ENCODE measurements at regions not wholly inside any gene's neighbourhood (a gene's known extent, or its start where the extent isn't known, plus 50 kb on each side); places are given as distances from the start of the nearest gene placed in this dataset.

DNA sequence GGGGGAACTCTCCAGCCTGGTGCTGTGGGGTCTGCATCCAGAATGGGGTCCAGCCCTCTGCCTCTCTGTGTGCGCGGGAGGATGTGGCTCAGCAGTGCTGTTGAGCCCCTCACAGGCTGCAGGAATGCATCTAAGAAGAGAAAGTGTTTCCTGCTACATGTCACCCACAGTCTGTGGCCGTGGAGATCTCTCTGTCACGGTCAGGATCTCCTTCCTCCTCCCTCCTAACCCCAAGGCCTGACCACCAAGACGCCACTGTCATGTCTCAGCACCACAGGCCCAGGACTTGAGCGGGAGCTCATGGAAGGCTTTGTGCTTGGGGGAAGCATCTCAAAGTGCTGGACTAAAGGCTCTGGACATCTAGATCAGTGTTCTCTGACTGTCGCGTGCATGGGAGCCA, 90.1 kb downstream of the SREK1 start:
- in situ Hi-C loops (cut with HindIII; ENCODE audit: low pct_ligation_motif_present, low sequenced_read_pairs): no loop called here
- Histone ChIP-seq H3K27me3 (replicated peaks) (no peaks in the 10 kb centered on the region), H3K4me3 (ENCODE audit: low read depth, low read length) (no peak overlapping the region), H3K27ac (no peak overlapping the region), H3K36me3 (replicated peaks) (no peaks in the 10 kb centered on the region)
- TF ChIP-seq, protein P1, sequence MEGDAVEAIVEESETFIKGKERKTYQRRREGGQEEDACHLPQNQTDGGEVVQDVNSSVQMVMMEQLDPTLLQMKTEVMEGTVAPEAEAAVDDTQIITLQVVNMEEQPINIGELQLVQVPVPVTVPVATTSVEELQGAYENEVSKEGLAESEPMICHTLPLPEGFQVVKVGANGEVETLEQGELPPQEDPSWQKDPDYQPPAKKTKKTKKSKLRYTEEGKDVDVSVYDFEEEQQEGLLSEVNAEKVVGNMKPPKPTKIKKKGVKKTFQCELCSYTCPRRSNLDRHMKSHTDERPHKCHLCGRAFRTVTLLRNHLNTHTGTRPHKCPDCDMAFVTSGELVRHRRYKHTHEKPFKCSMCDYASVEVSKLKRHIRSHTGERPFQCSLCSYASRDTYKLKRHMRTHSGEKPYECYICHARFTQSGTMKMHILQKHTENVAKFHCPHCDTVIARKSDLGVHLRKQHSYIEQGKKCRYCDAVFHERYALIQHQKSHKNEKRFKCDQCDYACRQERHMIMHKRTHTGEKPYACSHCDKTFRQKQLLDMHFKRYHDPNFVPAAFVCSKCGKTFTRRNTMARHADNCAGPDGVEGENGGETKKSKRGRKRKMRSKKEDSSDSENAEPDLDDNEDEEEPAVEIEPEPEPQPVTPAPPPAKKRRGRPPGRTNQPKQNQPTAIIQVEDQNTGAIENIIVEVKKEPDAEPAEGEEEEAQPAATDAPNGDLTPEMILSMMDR (IDR thresholded peaks at IDR 0.05; ENCODE audit: low read depth, low read length, missing control alignments): no peak
- DNase-seq: no peak

DNA sequence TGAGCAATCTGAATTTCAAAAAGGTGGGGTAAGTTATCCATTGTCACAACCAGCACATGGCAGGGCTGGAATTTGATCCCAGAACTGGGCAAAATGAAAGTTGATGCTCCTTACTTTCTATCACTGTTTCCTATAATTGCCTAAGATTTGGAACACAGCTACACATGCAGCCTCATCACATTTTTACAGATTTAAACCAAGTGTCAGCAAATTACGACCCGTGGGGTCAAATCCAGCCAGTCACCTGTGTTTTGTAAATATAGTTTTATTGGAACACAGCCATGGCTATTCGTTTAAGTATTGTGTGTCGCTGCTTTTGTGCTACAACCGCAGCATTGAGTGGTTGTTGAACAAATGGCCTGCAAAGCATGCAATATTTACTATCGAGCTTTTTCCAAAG, 94.3 kb downstream of the SREK1 start:
- Histone ChIP-seq H3K4me3 (ENCODE audit: low read depth, low read length) (no peak overlapping the region), H3K27ac (no peak overlapping the region), H3K36me3 (replicated peaks) (no peaks in the 10 kb centered on the region), H3K27me3 (replicated peaks) (no peaks in the 10 kb centered on the region)
- TF ChIP-seq, protein P1 (IDR thresholded peaks at IDR 0.05; ENCODE audit: low read depth, low read length, missing control alignments): no peak
- in situ Hi-C loops (cut with HindIII; ENCODE audit: low pct_ligation_motif_present, low sequenced_read_pairs): no loop called here
- DNase-seq: no peak

DNA sequence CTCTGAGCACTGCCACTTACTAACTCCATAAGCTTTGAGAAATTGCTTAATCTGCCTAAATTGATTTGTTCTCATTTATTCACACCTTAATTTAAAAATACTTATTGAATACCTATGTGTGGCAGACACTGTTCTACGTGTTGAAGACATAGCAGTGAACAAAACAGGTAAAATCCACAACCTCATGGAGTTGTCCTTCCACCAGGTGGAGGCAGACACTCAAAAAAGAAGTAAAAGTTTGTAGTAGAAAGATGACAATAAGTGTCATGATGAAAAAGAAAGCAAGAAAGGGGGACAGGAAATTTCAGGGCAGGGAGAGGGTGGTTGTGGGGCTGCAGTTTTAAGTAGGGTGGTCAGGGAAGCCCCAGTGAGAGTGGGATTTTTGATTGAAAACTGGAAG, 94.9 kb downstream of the SREK1 start:
- no peak overlapping the region for H3K27ac ChIP-seq
- no peak for DNase-seq
- in situ Hi-C loops (cut with HindIII; ENCODE audit: low pct_ligation_motif_present, low sequenced_read_pairs): no loop called here

DNA sequence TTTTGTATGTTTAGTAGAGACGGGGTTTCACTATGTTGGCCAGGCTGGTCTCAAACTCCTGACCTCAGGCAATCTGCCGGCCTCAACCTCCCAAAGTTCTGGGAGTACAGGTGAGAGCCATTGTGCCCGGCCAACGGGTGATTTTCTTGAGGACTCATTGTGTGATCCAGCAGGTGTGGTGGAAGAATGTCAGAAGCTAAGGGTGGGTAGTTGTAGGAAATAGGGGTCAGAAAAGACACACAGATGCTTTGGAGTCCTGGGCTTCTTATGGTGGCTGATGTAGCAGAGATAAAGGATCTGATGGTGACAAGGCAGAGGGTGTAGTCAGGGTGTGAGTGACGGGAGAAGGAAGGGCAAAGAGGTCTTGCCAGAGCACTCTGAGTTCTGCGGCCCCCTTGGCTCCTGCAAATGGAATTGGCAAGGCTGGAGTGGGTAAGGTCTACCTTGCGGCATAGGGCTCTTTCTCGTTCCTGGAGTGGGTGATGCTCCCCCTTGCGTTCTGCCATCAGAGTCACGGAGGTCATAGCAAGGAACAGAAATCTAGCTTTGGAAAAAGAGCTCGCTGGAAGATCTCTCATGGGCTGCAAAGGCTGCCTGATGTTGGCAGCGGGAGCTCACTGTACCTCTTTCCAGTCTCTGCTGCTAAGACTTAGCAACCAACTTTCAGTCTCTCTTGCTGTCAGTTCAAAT, 97.2 kb downstream of the SREK1 start:
- no peak for DNase-seq
- in situ Hi-C loops (cut with HindIII; ENCODE audit: low pct_ligation_motif_present, low sequenced_read_pairs): no loop called here
- TF ChIP-seq, protein P1 (IDR thresholded peaks at IDR 0.05; ENCODE audit: low read depth, low read length, missing control alignments): no peak
- H3K27ac ChIP-seq: no peak overlapping the region
- no peaks in the 10 kb centered on the region for H3K36me3 ChIP-seq (replicated peaks)
- no peak overlapping the region for H3K4me3 ChIP-seq (ENCODE audit: low read depth, low read length)
- H3K27me3 ChIP-seq (replicated peaks): no peaks in the 10 kb centered on the region

More for the DNA sequence above, 94.9 kb downstream of the SREK1 start:
- TF ChIP-seq, protein P1 (IDR thresholded peaks at IDR 0.05; ENCODE audit: low read depth, low read length, missing control alignments): peak; percentile 35
- Histone ChIP-seq H3K36me3 (replicated peaks) (no peaks in the 10 kb centered on the region), H3K27me3 (replicated peaks) (no peaks in the 10 kb centered on the region), H3K4me3 (ENCODE audit: low read depth, low read length) (no peak overlapping the region)

DNA sequence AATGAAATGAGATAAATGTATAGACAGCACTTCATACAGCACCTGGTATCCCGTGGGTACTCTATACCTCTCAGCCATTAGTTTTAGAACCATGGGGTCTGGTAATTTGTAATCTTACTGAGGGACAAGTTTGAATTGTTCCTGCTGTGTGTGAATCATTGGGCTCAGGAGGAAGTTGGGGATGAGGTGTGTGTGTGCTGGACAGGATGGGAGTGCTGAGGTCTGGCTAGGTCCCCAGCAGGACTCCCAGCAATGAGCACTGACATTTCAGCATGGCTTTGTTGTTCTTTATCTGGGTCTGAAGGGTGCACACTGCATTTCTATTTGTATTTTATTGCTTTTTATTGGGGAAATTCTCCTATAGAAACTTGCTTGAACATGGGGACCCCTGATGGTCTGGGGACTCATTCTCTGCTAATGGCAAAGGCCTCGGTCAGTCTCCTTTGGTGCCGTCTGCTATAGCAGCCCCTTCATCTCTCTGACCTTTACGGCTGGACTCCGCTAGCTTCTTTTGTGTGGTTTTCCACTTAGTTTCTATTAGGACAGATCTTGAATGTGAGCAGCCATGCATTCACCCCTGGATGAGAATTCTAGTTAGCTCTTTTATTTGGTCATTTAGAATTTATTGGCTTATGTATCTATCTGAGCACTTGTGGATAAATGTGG, 98.1 kb downstream of the SREK1 start:
- DNase-seq: no peak
- no peak overlapping the region for H3K4me3 ChIP-seq (ENCODE audit: low read depth, low read length)
- H3K36me3 ChIP-seq (replicated peaks): no peaks in the 10 kb centered on the region
- TF ChIP-seq, protein P1 (IDR thresholded peaks at IDR 0.05; ENCODE audit: low read depth, low read length, missing control alignments): no peak
- no peaks in the 10 kb centered on the region for H3K27me3 ChIP-seq (replicated peaks)
- in situ Hi-C loops (cut with HindIII; ENCODE audit: low pct_ligation_motif_present, low sequenced_read_pairs): no loop called here
- H3K27ac ChIP-seq: no peak overlapping the region
